K562 (cell line): ENCODE measurements at regions not wholly inside any gene's neighbourhood (a gene's known extent, or its start where the extent isn't known, plus 50 kb on each side); places are given as distances from the start of the nearest gene placed in this dataset.

ENCODE experiments used
- ATAC-seq: fragments of 200-7000 bp; cut with Tn5 transposase; 3 replicates; pipeline ENCODE4 v1.9.1; 2020; ENCODE audit warnings: moderate library complexity
- BruUV-seq: library from RNA; stranded (reverse); fragments of 400-500 nt; replicated peaks from 2 replicates; lab custom pipeline; 2021; lab: Mats Ljungman, UMichigan
- CTCF ChIA-PET: fragments of 300-600 bp; formaldehyde crosslinking; extraction: SDS; loops from one replicate; lab custom pipeline; 2021; ENCODE audit warnings: low intra/inter-chr PET ratio; lab: Yijun Ruan, JAX
- POLR2A ChIA-PET: fragments of 300-600, 350-650 bp; sonication (Branson Sonifier 250); formaldehyde crosslinking; extraction: SDS; loops from one replicate; lab custom pipeline; 2021; ENCODE audit warnings: antibody characterized with exemption, inconsistent platforms; lab: Yijun Ruan, JAX
- DNase-seq, 4 experiments: peaks; one replicate each; pipeline versions ENCODE4 v3.0.0 to v3.0.0-alpha.2; 2011 to 2018; ENCODE audit warnings: low spot score in 3 of 4, mixed read lengths in 3 of 4; ENCODE audit errors: extremely low read depth in 1 of 4
- FAIRE-seq: peaks from 2 replicates; lab custom pipeline; 2011; peaks lifted over from hg19 to GRCh38; lab: Jason Lieb, UNC
- H2AFZ ChIP-seq: 2 replicates; pipeline ENCODE4 v1.6.0; 2011; ENCODE audit warnings: low read depth, low read length, control low read depth, inconsistent platforms
- H3K27ac ChIP-seq: fragments of 200-600 bp; 3 replicates; pipeline ENCODE4 v1.8.0; 2011; ENCODE audit warnings: low read depth, mild to moderate bottlenecking, control low read depth, inconsistent platforms, low read length, moderate library complexity, mixed read lengths; ENCODE audit errors: extremely low read depth
- H3K27me3 ChIP-seq, 2 experiments: fragments of 300-600 bp in 1 of 2; 2 replicates in 1 of 2; 3 replicates in 1 of 2; pipeline versions ENCODE4 v1.6.0 to v1.8.0; 2011; ENCODE audit warnings: inconsistent platforms in 2 of 2, low read length in 2 of 2, mild to moderate bottlenecking in 1 of 2, mixed read lengths in 1 of 2, moderate library complexity in 1 of 2; ENCODE audit not compliant: control insufficient read depth in 2 of 2, insufficient read depth in 2 of 2
- H3K36me3 ChIP-seq: fragments of 300-600 bp; 3 replicates; pipeline ENCODE4 v1.8.0; 2011; ENCODE audit warnings: mild to moderate bottlenecking, low read length, inconsistent platforms; ENCODE audit not compliant: control insufficient read depth, insufficient read depth
- H3K4me1 ChIP-seq, 2 experiments: fragments of 200-600 bp in 1 of 2; replicated peaks in 1 of 2; 2 replicates in 1 of 2; 3 replicates in 1 of 2; pipeline versions ENCODE4 v1.5.1 to v1.8.0; 2011; ENCODE audit warnings: inconsistent platforms in 2 of 2, low read length in 2 of 2, mild to moderate bottlenecking in 1 of 2, mixed read lengths in 1 of 2, moderate library complexity in 1 of 2; ENCODE audit not compliant: control insufficient read depth in 2 of 2, insufficient read depth in 2 of 2
- H3K4me2 ChIP-seq: 2 replicates; pipeline ENCODE4 v1.6.1; 2011; ENCODE audit warnings: low read length, control low read depth, inconsistent platforms, mixed read lengths; ENCODE audit not compliant: insufficient read depth
- H3K4me3 ChIP-seq: fragments of 200-600 bp; sonication (generic), shearing (Covaris generic); 2 replicates; pipeline ENCODE4 v1.5.1; 2016; ENCODE audit warnings: control low read depth, inconsistent platforms
- H3K79me2 ChIP-seq: fragments of 200-600 bp; 3 replicates; pipeline ENCODE4 v1.8.0; 2011; ENCODE audit warnings: low read length, inconsistent platforms; ENCODE audit not compliant: control insufficient read depth, insufficient read depth
- H3K9ac ChIP-seq, 2 experiments: 2 replicates each; pipeline versions ENCODE4 v1.6.0 to v1.6.1; 2011; ENCODE audit warnings: low read depth in 2 of 2, low read length in 2 of 2, control low read depth in 1 of 2, inconsistent platforms in 1 of 2, mild to moderate bottlenecking in 1 of 2, mixed read lengths in 1 of 2; ENCODE audit not compliant: insufficient read depth in 1 of 2
- H3K9me1 ChIP-seq: one replicate; pipeline ENCODE4 v1.6.0; 2011; ENCODE audit warnings: inconsistent platforms, mild to moderate bottlenecking, low read length, moderate library complexity; ENCODE audit not compliant: control insufficient read depth, insufficient read depth
- H3K9me3 ChIP-seq: replicated peaks from 2 replicates; pipeline ENCODE4 v1.5.1; 2011; ENCODE audit warnings: low read depth, low read length, inconsistent platforms; ENCODE audit not compliant: control insufficient read depth, insufficient read depth
- H4K20me1 ChIP-seq: replicated peaks from 2 replicates; pipeline ENCODE4 v1.6.1; 2011; ENCODE audit warnings: low read length, inconsistent platforms, mixed read lengths; ENCODE audit not compliant: control insufficient read depth, insufficient read depth
- ADNP ChIP-seq: fragments of 200-800 bp; sonication (Bioruptor generic); IDR thresholded peaks from 2 replicates; pipeline ENCODE4 v1.6.1; 2016; ENCODE audit warnings: missing genetic modification characterization, missing compliant biosample characterization
- ARID1B ChIP-seq: fragments of 450-650 bp; IDR thresholded peaks from 2 replicates; pipeline ENCODE4 v1.6.1; 2016; ENCODE audit warnings: antibody characterized with exemption, mild to moderate bottlenecking, inconsistent platforms
- ATF6 ChIP-seq: sonication (generic); formaldehyde crosslinking; IDR thresholded peaks from 2 replicates; pipeline ENCODE4 v1.4.0; 2020; ENCODE audit warnings: mild to moderate bottlenecking, missing genetic modification reagents
- HEY1 ChIP-seq: fragments of 250-450 bp; sonication (Bioruptor Pico); IDR thresholded peaks from 2 replicates; pipeline ENCODE4 v1.5.0; 2020; ENCODE audit warnings: mild to moderate bottlenecking, moderate library complexity, borderline replicate concordance
- KDM2B ChIP-seq: fragments of 250-450 bp; sonication (Bioruptor Pico); IDR thresholded peaks from 2 replicates; pipeline ENCODE4 v1.8.0; 2021; ENCODE audit warnings: mild to moderate bottlenecking, moderate library complexity
- NRF1 ChIP-seq, 2 experiments: fragments of 450-650 bp; IDR thresholded peaks in 1 of 2; conservative IDR thresholded peaks in 1 of 2; 2 replicates each; pipeline ENCODE4 v1.6.1; 2014; ENCODE audit warnings: mild to moderate bottlenecking in 2 of 2
- PTBP1 ChIP-seq: fragments of 200-400 bp; formaldehyde crosslinking; IDR thresholded peaks from 2 replicates; pipeline ENCODE4 v1.6.1; 2017; ENCODE audit warnings: low read depth, low read length
- RBBP5 ChIP-seq: fragments of 200-600 bp; sonication (generic); IDR thresholded peaks from 2 replicates; pipeline ENCODE4 v1.6.1; 2012; ENCODE audit warnings: borderline replicate concordance, mild to moderate bottlenecking, low read length, control low read depth, inconsistent platforms; ENCODE audit not compliant: insufficient read depth, poor library complexity, severe bottlenecking
- SMARCE1 ChIP-seq: fragments of 450-650 bp; IDR thresholded peaks from 2 replicates; pipeline ENCODE4 v1.7.1; 2016; ENCODE audit warnings: mild to moderate bottlenecking
- STAT6 ChIP-seq: sonication (generic); formaldehyde crosslinking; IDR thresholded peaks from 2 replicates; pipeline ENCODE4 v1.8.1; 2023; ENCODE audit warnings: mild to moderate bottlenecking, missing genetic modification reagents
- TEAD1 ChIP-seq, 2 experiments: fragments of 450-650 bp in 1 of 2; sonication (generic) in 1 of 2; formaldehyde crosslinking; IDR thresholded peaks; 2 replicates each; pipeline versions ENCODE4 v1.4.0 to v1.8.0; 2020 to 2022; ENCODE audit warnings: mild to moderate bottlenecking in 2 of 2, missing genetic modification reagents in 1 of 2
- TFAP4 ChIP-seq: sonication (generic); formaldehyde crosslinking; IDR thresholded peaks from 2 replicates; pipeline ENCODE4 v1.8.0; 2022; ENCODE audit warnings: missing genetic modification reagents, mild to moderate bottlenecking, moderate library complexity, borderline replicate concordance
- XRCC5 ChIP-seq: fragments of 200-400 bp; formaldehyde crosslinking; IDR thresholded peaks from 2 replicates; pipeline ENCODE4 v1.6.1; 2017; ENCODE audit warnings: low read depth, mild to moderate bottlenecking, low read length
- ZKSCAN8 ChIP-seq: fragments of 200-800 bp; sonication (Bioruptor generic); IDR thresholded peaks from 2 replicates; pipeline ENCODE4 v1.6.1; 2016; ENCODE audit warnings: missing genetic modification characterization, missing compliant biosample characterization
- ZNF324 ChIP-seq: fragments of 250-450 bp; sonication (Bioruptor Pico); IDR thresholded peaks from 2 replicates; pipeline ENCODE4 v1.4.0; 2020; ENCODE audit warnings: mild to moderate bottlenecking
- ZNF668 ChIP-seq: fragments of 250-450 bp; sonication (Bioruptor Pico); IDR thresholded peaks from 2 replicates; pipeline ENCODE4 v1.8.0; 2022; ENCODE audit warnings: mild to moderate bottlenecking, inconsistent platforms
- ZNF77 ChIP-seq: fragments of 250-450 bp; sonication (Bioruptor Pico); IDR thresholded peaks from 2 replicates; pipeline ENCODE4 v1.5.0; 2020
- WGBS: fragments of 100-300 bp; shearing (Covaris generic); methylation state at CpG from one replicate; pipeline ENCODE4 v1.1.6; 2016; ENCODE audit warnings: low coverage, mixed read lengths; ENCODE audit not compliant: insufficient coverage; ENCODE audit errors: missing lambda C conversion rate; 5-methylcytosine and 5-hydroxymethylcytosine counted together
- in situ Hi-C: fragments of 300-500 bp; cut with MboI; formaldehyde crosslinking; loops from 4 replicates; pipeline ENCODE4 v1.15.0; 2018; ENCODE audit warnings: inconsistent platforms, mixed read lengths
- intact Hi-C: fragments of 100-400 bp; cut with micrococcal nuclease; formaldehyde crosslinking; loops from 2 replicates; pipeline ENCODE4 v1.14.2; 2022

GRCh38 chr19:31099515-31100205 is 249.6 kb downstream of the TSHZ3 start (continued):
- TF ChIP-seq STAT6 (CRISPR knock-in tag) (no peak), ARID1B (no peak), SMARCE1 (no peak)

GRCh38 chr19:31098836-31099235 is 250.4 kb downstream of the TSHZ3 start:
- Histone ChIP-seq H3K9me1 (no peaks in the 10 kb centered on the region), H3K36me3 (no peaks in the 10 kb centered on the region), H3K79me2 (no peaks in the 10 kb centered on the region), H3K27ac (no peak overlapping the region), H2AFZ (no peak overlapping the region), H3K4me1 (peaks cover 0 to 3% of the 10 kb centered on the region in 2 experiments; a peak in 1 of 5 replicates), H4K20me1 (no peaks in the 10 kb centered on the region), H3K27me3 (no peaks in the 10 kb centered on the region; a peak in 2 of 5 replicates), H3K9me3 (no peaks in the 10 kb centered on the region), H3K4me2 (no peak overlapping the region), H3K4me3 (no peak overlapping the region), H3K9ac (no peak overlapping the region)
- CTCF ChIA-PET: no interaction called here
- in situ Hi-C loops (no loop called here), intact Hi-C loops (no loop called here)
- FAIRE-seq: no peak
- no TSS peak for BruUV-seq
- ATAC-seq: no peak
- DNase-seq: no peak
- 0% methylated on average over 2 of the region's 2 CpGs for WGBS
- TF ChIP-seq XRCC5 (no peak), RBBP5 (no peak), TEAD1 (CRISPR knock-in tag; IDR thresholded peaks at IDR 0.05) (no peak), KDM2B (no peak), ZNF77 (CRISPR knock-in tag) (no peak), PTBP1 (no peak), ATF6 (CRISPR knock-in tag) (no peak), TFAP4 (no peak), NRF1 (conservative IDR thresholded peaks at IDR 0.05 in 1 of 2, IDR thresholded peaks at IDR 0.05 in 1 of 2) (no peak), HEY1 (CRISPR knock-in tag) (no peak), ZNF324 (CRISPR knock-in tag) (no peak), ADNP (tag) (no peak), ZKSCAN8 (no peak), ZNF668 (CRISPR knock-in tag) (no peak)
- POLR2A ChIA-PET: no interaction called here
